HEK293T (cell line): ENCODE measurements at regions not wholly inside any gene's neighbourhood (a gene's known extent, or its start where the extent isn't known, plus 50 kb on each side); places are given as distances from the start of the nearest gene placed in this dataset.

Experiments
- ARNT ChIP-seq: fragments of 450-650 bp; IDR thresholded peaks from 2 replicates; pipeline ENCODE4 v1.6.1; 2017; ENCODE audit warnings: mild to moderate bottlenecking
- BHLHE40 ChIP-seq: fragments of 450-650 bp; IDR thresholded peaks from 2 replicates; pipeline ENCODE4 v1.6.1; 2016; ENCODE audit warnings: mild to moderate bottlenecking, moderate library complexity, borderline replicate concordance
- ELF4 ChIP-seq: fragments of 450-650 bp; IDR thresholded peaks from 2 replicates; pipeline ENCODE4 v1.6.1; 2017; ENCODE audit warnings: antibody characterized with exemption
- FOXA1 ChIP-seq: fragments of 450-650 bp; IDR thresholded peaks from 2 replicates; pipeline ENCODE4 v1.6.1; 2016; ENCODE audit warnings: mild to moderate bottlenecking
- FOXK2 ChIP-seq: fragments of 450-650 bp; IDR thresholded peaks from 2 replicates; pipeline ENCODE4 v1.6.1; 2016; ENCODE audit warnings: mild to moderate bottlenecking
- FOXM1 ChIP-seq: fragments of 450-650 bp; IDR thresholded peaks from 2 replicates; pipeline ENCODE4 v1.6.1; 2017; ENCODE audit warnings: mild to moderate bottlenecking, borderline replicate concordance
- HDGF ChIP-seq: fragments of 450-650 bp; IDR thresholded peaks from 2 replicates; pipeline ENCODE4 v1.6.1; 2017; ENCODE audit warnings: antibody characterized with exemption, borderline replicate concordance
- LEF1 ChIP-seq: fragments of 450-650 bp; IDR thresholded peaks from 2 replicates; pipeline ENCODE4 v1.6.1; 2017; ENCODE audit warnings: mild to moderate bottlenecking, borderline replicate concordance
- PKNOX1 ChIP-seq: fragments of 450-650 bp; IDR thresholded peaks from 2 replicates; pipeline ENCODE4 v1.6.1; 2016
- SP1 ChIP-seq: fragments of 450-650 bp; IDR thresholded peaks from 2 replicates; pipeline ENCODE4 v1.6.1; 2017
- SUZ12 ChIP-seq: fragments of 450-650 bp; IDR thresholded peaks from 2 replicates; pipeline ENCODE4 v1.6.1; 2016; ENCODE audit warnings: mild to moderate bottlenecking
- ZNF384 ChIP-seq: fragments of 450-650 bp; IDR thresholded peaks from 2 replicates; pipeline ENCODE4 v1.6.1; 2016

GRCh38 chr13:50677687-50678463 is 165.6 kb downstream of the DLEU7 start:
- no peak for TF ChIP-seq FOXA1
- TF ChIP-seq HDGF: no peak
- TF ChIP-seq LEF1: no peak
- no peak for TF ChIP-seq BHLHE40
- peak; percentile 82 for TF ChIP-seq PKNOX1
- TF ChIP-seq SP1: no peak
- no peak for TF ChIP-seq FOXK2
- no peak for TF ChIP-seq ARNT
- no peak for TF ChIP-seq FOXM1
- no peak for TF ChIP-seq ELF4
- no peak for TF ChIP-seq ZNF384
- no peak for TF ChIP-seq SUZ12
